ENCODE measurements at regions not wholly inside any gene's neighbourhood (a gene's known extent, or its start where the extent isn't known, plus 50 kb on each side); places are given as distances from the start of the nearest gene placed in this dataset.

- DNase-seq (ENCODE audit: low read depth in 2 of 3, low spot score in 1 of 3): no peak
These were observed 71.5 kb upstream of the MEF2C start for GRCh38 chr5:88954511-88954910.

- no peak for DNase-seq (ENCODE audit: low read depth in 2 of 3, low spot score in 1 of 3)
These were observed 70.1 kb upstream of the MEF2C start for GRCh38 chr5:88952996-88953643.

GRCh38 chr5:88952344-88952743 is 69.4 kb upstream of the MEF2C start:
- DNase-seq (ENCODE audit: low read depth in 2 of 3, low spot score in 1 of 3): no peak

GRCh38 chr5:88951457-88951856 is 68.5 kb upstream of the MEF2C start:
- DNase-seq (ENCODE audit: low read depth in 2 of 3, low spot score in 1 of 3): no peak

- no peak for DNase-seq (ENCODE audit: low read depth in 2 of 3, low spot score in 1 of 3)
These were observed 66.0 kb upstream of the MEF2C start for GRCh38 chr5:88948746-88949600.

GRCh38 chr5:88944751-88945531 is 62.0 kb upstream of the MEF2C start:
- DNase-seq (ENCODE audit: low read depth in 2 of 3, low spot score in 1 of 3): no peak

GRCh38 chr5:88941581-88941980 is 58.6 kb upstream of the MEF2C start:
- no peak for DNase-seq (ENCODE audit: low read depth in 2 of 3, low spot score in 1 of 3)

- DNase-seq (ENCODE audit: low read depth in 2 of 3, low spot score in 1 of 3): no peak
These were observed 57.7 kb upstream of the MEF2C start for GRCh38 chr5:88940713-88941112.

GRCh38 chr5:88939300-88939699 is 56.3 kb upstream of the MEF2C start:
- DNase-seq (ENCODE audit: low read depth in 2 of 3, low spot score in 1 of 3): no peak

- DNase-seq (ENCODE audit: low read depth in 2 of 3, low spot score in 1 of 3): no peak
These were observed 55.5 kb upstream of the MEF2C start for GRCh38 chr5:88938488-88938887.

- no peak for DNase-seq (ENCODE audit: low read depth in 2 of 3, low spot score in 1 of 3)
These were observed 54.4 kb upstream of the MEF2C start for GRCh38 chr5:88937406-88937805.

GRCh38 chr5:88934439-88934838 is 51.5 kb upstream of the MEF2C start:
- DNase-seq (ENCODE audit: low read depth in 2 of 3, low spot score in 1 of 3): no peak

All from stimulated activated CD4-positive, alpha-beta T cell treated with anti-CD3 and anti-CD28 coated beads, Interleukin-12 subunit alpha, Interleukin-12 subunit beta, amount 100 ng/mL, for 48 hours (primary cell).